Right lobe of liver (tissue), 6 donors: ENCODE measurements at regions not wholly inside any gene's neighbourhood (a gene's known extent, or its start where the extent isn't known, plus 50 kb on each side); places are given as distances from the start of the nearest gene placed in this dataset.

Experiments used
- ATAC-seq, 4 donors: fragments of 200-7000 bp; cut with Tn5 transposase; one replicate each; pipeline ENCODE4 v1.9.1; 2020; ENCODE audit warnings: mild to moderate bottlenecking in 4 of 4, moderate library complexity in 4 of 4
- DNase-seq, 3 donors: peaks; one replicate each; pipeline ENCODE4 v3.0.0-alpha.2; 2020
- H3K27ac ChIP-seq, 3 donors: fragments of 200-600 bp; one replicate each; pipeline ENCODE4 v1.8.0; 2022
- H3K27me3 ChIP-seq, 2 donors: fragments of 200-600 bp; one replicate each; pipeline ENCODE4 v1.8.0; 2022
- H3K36me3 ChIP-seq, 4 donors: fragments of 200-600 bp; sonication (generic) in 1 of 4; one replicate each; pipeline versions ENCODE4 v1.5.1 to v1.8.0; 2017 to 2022; ENCODE audit warnings: control low read depth in 1 of 4
- H3K4me1 ChIP-seq, 4 donors: fragments of 200-600 bp; sonication (generic) in 1 of 4; one replicate each; pipeline versions ENCODE4 v1.5.1 to v1.8.0; 2017 to 2022; ENCODE audit warnings: control low read depth in 1 of 4
- H3K4me3 ChIP-seq, 3 donors: fragments of 200-600 bp; one replicate each; pipeline ENCODE4 v1.8.0; 2022
- H3K9me3 ChIP-seq, 4 donors: fragments of 200-600 bp; sonication (generic) in 1 of 4; one replicate each; pipeline versions ENCODE4 v1.5.1 to v1.8.0; 2017 to 2022; ENCODE audit warnings: control low read depth in 1 of 4
- POLR2A ChIP-seq: fragments of 450-650 bp; IDR thresholded peaks from one replicate; pipeline ENCODE4 v1.6.1; 2017; ENCODE audit warnings: antibody characterized with exemption, mild to moderate bottlenecking
- WGBS: methylation state at CpG from one replicate; pipeline ENCODE4 v1.1.6; 2018; ENCODE audit warnings: low coverage, low lambda C conversion rate; ENCODE audit not compliant: insufficient coverage; ENCODE audit errors: missing lambda C conversion rate; 5-methylcytosine and 5-hydroxymethylcytosine counted together
- intact Hi-C, 2 donors: fragments of 100-400 bp; cut with DNase I; formaldehyde crosslinking; loops; one replicate each; pipeline versions ENCODE4 v1.11.2 to v1.14.1; 2022
- TF ChIP-seq, protein P1 (sequence below), 4 donors: fragments of 200-600 bp in 3 of 4; fragments of 450-650 bp in 1 of 4; IDR thresholded peaks; one replicate each; pipeline versions ENCODE4 v1.5.1 to v1.8.0; 2016 to 2022; ENCODE audit warnings: antibody characterized with exemption in 4 of 4, mild to moderate bottlenecking in 2 of 4
- donor health status: DM: no; HTN: yes; CAD: no.
- donor health status: DM: no; HTN: no; CAD: no.
- donor health status: DM: no; HTN: no; CAD: no.
- donor health status: DM: no; HTN: yes; CAD: no.
- donor health status: DM: no; HTN: yes; CAD: no.

DNA sequence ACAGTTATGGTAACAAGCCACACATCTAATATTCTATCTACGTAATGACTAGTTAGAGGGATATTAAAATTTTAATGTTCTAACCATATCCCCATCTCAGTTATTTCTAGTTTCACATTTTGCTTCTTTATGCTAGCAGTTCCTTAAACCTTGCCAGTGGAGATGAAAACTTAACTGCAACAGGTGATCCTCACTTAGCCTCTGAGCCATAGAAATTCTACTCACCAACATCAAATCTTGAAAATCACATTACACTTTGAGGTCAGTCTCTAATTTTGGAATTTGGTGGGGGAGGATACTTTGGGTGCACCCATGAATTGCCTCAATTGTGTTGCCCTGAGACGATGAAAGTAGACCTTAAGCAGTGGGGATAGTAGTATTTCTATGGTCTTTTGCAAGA, 256.4 kb downstream of the GATA3 start:
- Histone ChIP-seq H3K27ac (no peak overlapping the region), H3K27me3 (no peaks in the 10 kb centered on the region), H3K36me3 (no peaks in the 10 kb centered on the region), H3K9me3 (no peaks in the 10 kb centered on the region), H3K4me3 (no peak overlapping the region), H3K4me1 (no peaks in the 10 kb centered on the region)
- WGBS: 43% methylated on average over 2 of the region's 2 CpGs
- no peak for ATAC-seq
- intact Hi-C loops: no loop called here
- no peak for DNase-seq
- no peak for TF ChIP-seq POLR2A
- TF ChIP-seq, protein P1, sequence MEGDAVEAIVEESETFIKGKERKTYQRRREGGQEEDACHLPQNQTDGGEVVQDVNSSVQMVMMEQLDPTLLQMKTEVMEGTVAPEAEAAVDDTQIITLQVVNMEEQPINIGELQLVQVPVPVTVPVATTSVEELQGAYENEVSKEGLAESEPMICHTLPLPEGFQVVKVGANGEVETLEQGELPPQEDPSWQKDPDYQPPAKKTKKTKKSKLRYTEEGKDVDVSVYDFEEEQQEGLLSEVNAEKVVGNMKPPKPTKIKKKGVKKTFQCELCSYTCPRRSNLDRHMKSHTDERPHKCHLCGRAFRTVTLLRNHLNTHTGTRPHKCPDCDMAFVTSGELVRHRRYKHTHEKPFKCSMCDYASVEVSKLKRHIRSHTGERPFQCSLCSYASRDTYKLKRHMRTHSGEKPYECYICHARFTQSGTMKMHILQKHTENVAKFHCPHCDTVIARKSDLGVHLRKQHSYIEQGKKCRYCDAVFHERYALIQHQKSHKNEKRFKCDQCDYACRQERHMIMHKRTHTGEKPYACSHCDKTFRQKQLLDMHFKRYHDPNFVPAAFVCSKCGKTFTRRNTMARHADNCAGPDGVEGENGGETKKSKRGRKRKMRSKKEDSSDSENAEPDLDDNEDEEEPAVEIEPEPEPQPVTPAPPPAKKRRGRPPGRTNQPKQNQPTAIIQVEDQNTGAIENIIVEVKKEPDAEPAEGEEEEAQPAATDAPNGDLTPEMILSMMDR (IDR thresholded peaks at IDR 0.05): no peak

DNA sequence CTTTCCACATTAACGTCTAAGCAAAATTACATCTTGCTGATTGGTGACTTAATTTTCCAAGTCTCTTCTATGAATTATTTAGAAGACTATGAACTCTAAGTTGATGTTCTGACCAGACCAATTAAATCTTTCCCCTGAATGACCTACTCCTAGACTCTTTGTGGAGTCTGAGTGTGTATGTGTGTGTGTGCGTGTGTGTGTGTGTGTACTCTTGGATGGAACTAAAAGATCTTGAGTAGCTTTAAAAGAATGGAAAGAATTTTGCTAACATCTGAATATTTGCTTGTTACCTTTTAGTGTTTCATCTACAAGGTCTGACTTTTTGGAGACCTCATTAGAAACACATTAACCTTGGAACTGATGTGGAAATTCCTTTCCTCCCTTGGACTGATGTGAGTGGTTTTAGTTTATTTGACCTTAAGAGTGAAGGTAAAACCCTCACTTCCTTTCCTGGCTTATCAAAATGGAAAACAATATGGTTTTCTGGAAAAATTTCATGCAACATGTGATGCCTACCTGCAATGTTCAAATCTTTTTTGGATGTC, 257.1 kb downstream of the GATA3 start:
- no peak for ATAC-seq
- DNase-seq: no peak
- WGBS: 45% methylated on average over 2 of the region's 2 CpGs
- Histone ChIP-seq H3K36me3 (no peaks in the 10 kb centered on the region), H3K27me3 (no peaks in the 10 kb centered on the region), H3K4me3 (no peak overlapping the region), H3K4me1 (no peaks in the 10 kb centered on the region), H3K27ac (no peak overlapping the region), H3K9me3 (no peaks in the 10 kb centered on the region)
- intact Hi-C loops: no loop called here
- TF ChIP-seq, protein P1 (IDR thresholded peaks at IDR 0.05): no peak
- no peak for TF ChIP-seq POLR2A

DNA sequence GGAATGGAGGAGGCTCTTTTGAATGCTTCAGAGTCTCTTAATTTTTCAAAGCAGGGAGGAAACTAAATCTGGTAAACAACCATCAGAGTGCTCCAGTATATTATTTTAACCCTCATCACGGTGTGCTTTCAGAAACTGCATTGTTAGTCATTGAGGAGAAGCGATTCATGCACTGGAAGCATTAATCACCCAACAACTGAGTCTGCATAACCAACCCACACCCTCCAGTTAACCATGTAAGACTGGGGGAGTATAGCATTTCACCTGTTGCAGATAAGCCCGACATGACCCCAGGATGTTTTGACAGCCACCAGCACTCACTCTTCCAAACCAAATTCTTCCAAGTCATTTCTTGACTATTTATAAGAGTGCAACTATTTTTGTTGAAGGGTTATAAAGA, 257.6 kb downstream of the GATA3 start:
- H3K36me3 ChIP-seq: no peaks in the 10 kb centered on the region
- TF ChIP-seq, protein P1 (IDR thresholded peaks at IDR 0.05): no peak
- TF ChIP-seq POLR2A: no peak
- intact Hi-C loops: no loop called here
- no peak overlapping the region for H3K4me3 ChIP-seq
- no peaks in the 10 kb centered on the region for H3K27me3 ChIP-seq
- no peak overlapping the region for H3K27ac ChIP-seq
- 31% methylated on average over 3 of the region's 3 CpGs for whole genome bisulfite sequencing
- ATAC-seq (no peak), DNase-seq (no peak)
- no peaks in the 10 kb centered on the region for H3K9me3 ChIP-seq
- no peaks in the 10 kb centered on the region for H3K4me1 ChIP-seq

DNA sequence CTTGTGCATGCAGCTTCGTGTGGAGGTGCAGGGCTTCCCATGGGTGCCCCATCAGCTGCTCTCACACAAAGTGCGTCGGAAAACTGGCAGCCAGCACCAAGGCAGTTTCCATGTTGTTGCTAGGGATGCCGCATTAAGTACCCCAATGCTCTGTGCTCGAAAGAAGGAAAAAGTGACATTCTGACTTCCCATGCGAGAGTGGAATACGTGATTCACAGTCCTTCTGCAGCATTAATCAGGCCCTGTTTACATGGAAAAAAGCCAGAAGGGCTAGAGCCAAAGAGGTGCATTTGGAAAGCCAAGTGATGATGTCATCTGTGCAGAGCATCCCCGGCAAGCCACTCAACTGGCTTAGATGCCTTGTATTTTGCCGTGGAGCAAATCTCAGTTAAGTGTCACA, 258.3 kb downstream of the GATA3 start:
- TF ChIP-seq, protein P1 (IDR thresholded peaks at IDR 0.05): no peak
- no peak for TF ChIP-seq POLR2A
- no peaks in the 10 kb centered on the region for H3K9me3 ChIP-seq
- no peaks in the 10 kb centered on the region for H3K36me3 ChIP-seq
- no peak overlapping the region for H3K27ac ChIP-seq
- 51% methylated on average over 3 of the region's 9 CpGs for WGBS
- H3K27me3 ChIP-seq: no peaks in the 10 kb centered on the region
- no peak overlapping the region for H3K4me3 ChIP-seq
- H3K4me1 ChIP-seq: no peaks in the 10 kb centered on the region
- intact Hi-C loops: no loop called here
- DNase-seq (no peak), ATAC-seq (no peak)

DNA sequence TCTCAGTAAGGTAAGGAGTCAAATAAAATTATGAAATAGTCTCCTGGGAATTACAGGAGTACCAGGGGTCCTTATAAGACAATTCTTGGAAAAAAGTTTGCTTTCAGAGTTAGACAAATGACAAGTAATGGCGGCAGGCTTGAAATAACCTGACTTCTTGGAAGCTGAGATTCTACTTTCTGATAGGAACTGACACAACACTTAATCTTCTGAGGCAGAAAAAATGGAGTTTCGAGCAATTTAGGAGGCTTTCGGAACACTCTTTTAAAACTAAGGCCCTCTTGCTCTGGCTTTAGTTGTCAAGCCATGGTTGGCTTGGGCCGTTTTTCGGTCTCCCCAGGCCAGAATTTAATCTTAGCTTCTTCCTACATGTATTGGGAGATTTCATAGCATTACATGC, 260.0 kb downstream of the GATA3 start:
- H3K27me3 ChIP-seq: peaks cover 0 to 4% of the 10 kb centered on the region in 2 donors
- H3K36me3 ChIP-seq: no peaks in the 10 kb centered on the region
- intact Hi-C loops: no loop called here
- H3K4me3 ChIP-seq: no peak overlapping the region
- no peak overlapping the region for H3K27ac ChIP-seq
- WGBS: 54% methylated on average over 5 of the region's 5 CpGs
- H3K4me1 ChIP-seq: no peaks in the 10 kb centered on the region
- TF ChIP-seq POLR2A: no peak
- TF ChIP-seq, protein P1 (IDR thresholded peaks at IDR 0.05): no peak
- H3K9me3 ChIP-seq: no peaks in the 10 kb centered on the region
- ATAC-seq (no peak), DNase-seq (no peak)
